Esophagus squamous epithelium (tissue), 5 donors: ENCODE measurements at regions not wholly inside any gene's neighbourhood (a gene's known extent, or its start where the extent isn't known, plus 50 kb on each side); places are given as distances from the start of the nearest gene placed in this dataset.

Experiments
- DNase-seq: peaks from one replicate; lab custom pipeline; 2025; lab: John Stamatoyannopoulos, UW
- H3K27ac ChIP-seq, 4 donors: fragments of 200-600 bp; sonication (generic); one replicate each; pipeline ENCODE4 v1.5.1; 2016 to 2019; ENCODE audit warnings: mild to moderate bottlenecking in 1 of 4
- H3K27me3 ChIP-seq, 4 donors: fragments of 200-600 bp; sonication (generic); 1 replicate in 3 of 4; 2 replicates in 1 of 4; pipeline versions ENCODE4 v1.5.1 to v1.6.0; 2017 to 2021; ENCODE audit warnings: antibody characterized with exemption in 1 of 4
- H3K36me3 ChIP-seq, 3 donors: fragments of 200-600 bp; sonication (generic); one replicate each; pipeline ENCODE4 v1.5.1; 2016 to 2019
- H3K4me1 ChIP-seq, 3 donors: fragments of 200-600 bp; sonication (generic); one replicate each; pipeline ENCODE4 v1.5.1; 2017 to 2019
- H3K4me3 ChIP-seq, 4 donors: fragments of 200-600 bp; sonication (generic); 1 replicate in 3 of 4; 2 replicates in 1 of 4; pipeline ENCODE4 v1.5.1; 2016 to 2019; ENCODE audit warnings: mild to moderate bottlenecking in 2 of 4, moderate library complexity in 1 of 4
- H3K9me3 ChIP-seq, 3 donors: fragments of 200-600 bp; sonication (generic); one replicate each; pipeline ENCODE4 v1.5.1; 2016 to 2019
- CTCF ChIP-seq, 6 experiments: fragments of 450-650 bp in 4 of 6; fragments of 200-600 bp in 2 of 6; sonication (generic) in 2 of 6; IDR thresholded peaks; one replicate each; pipeline ENCODE4 v1.5.1; 2016 to 2019; ENCODE audit warnings: antibody characterized with exemption in 6 of 6, mild to moderate bottlenecking in 4 of 6, moderate library complexity in 4 of 6
- POLR2A ChIP-seq, 4 donors: fragments of 450-650 bp; IDR thresholded peaks; one replicate each; pipeline ENCODE4 v1.6.1; 2017; ENCODE audit warnings: antibody characterized with exemption in 4 of 4, mild to moderate bottlenecking in 4 of 4, moderate library complexity in 3 of 4
- WGBS, 2 donors: methylation state at CpG; one replicate each; pipeline ENCODE4 v1.1.5; 2018; 5-methylcytosine and 5-hydroxymethylcytosine counted together
- intact Hi-C: fragments of 100-400 bp; cut with DNase I; formaldehyde crosslinking; loops from one replicate; pipeline ENCODE4 v1.15.0; 2022
- donor health status: DM: yes; HTN: yes; CAD: no.

DNA sequence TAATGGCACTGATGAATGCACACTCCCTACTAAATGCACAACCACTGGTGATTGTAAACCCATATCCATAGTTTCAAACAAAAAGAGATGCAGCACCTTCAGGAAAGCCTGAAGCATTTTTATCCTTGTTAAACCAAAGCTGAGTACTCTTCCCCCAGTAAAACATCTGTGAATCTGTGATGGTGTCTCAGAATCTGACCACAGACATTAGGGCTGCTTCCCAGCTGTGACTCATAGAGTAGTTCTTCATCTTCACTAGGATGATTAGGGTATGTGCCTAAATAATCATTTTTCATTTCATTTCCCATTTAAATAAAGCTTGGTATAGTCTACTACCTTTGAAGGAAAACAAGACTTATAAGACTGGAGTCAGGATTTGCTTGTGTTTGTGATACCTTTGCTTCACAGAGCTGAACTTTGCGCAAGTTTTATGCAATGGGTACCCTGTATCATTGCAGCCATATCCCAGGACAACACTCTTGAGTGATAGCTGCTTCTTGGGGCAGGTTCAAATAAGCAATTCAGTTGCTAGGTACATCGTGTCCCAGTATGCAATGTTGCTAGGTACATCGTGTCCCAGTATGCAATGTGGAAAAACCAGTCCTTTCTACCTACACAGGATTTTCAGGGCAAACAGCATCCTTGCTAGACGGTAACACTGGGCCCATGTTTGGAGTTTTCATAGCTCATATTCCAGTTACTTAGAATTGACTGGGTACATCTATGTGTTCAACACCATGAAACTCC is 277.1 kb downstream of the IRS2 start:
- no peak for TF ChIP-seq POLR2A (IDR thresholded peaks at IDR 0.05)
- no peaks in the 10 kb centered on the region for H3K9me3 ChIP-seq
- H3K36me3 ChIP-seq = no peaks in the 10 kb centered on the region
- DNase-seq = no peak
- H3K4me1 ChIP-seq = peaks cover 0 to 4% (median 0%) of the 10 kb centered on the region in 3 donors
- no peak overlapping the region for H3K4me3 ChIP-seq
- H3K27me3 ChIP-seq = no peaks in the 10 kb centered on the region
- intact Hi-C loops = no loop called here
- whole genome bisulfite sequencing, 2 donors = 49 to 79% methylated on average over 4 of the region's 4 CpGs
- H3K27ac ChIP-seq = no peak overlapping the region

GRCh38 chr13:109500146-109500773 is 286.1 kb downstream of the IRS2 start:
- Histone ChIP-seq H3K36me3 (no peaks in the 10 kb centered on the region), H3K4me1 (no peaks in the 10 kb centered on the region)
- TF ChIP-seq CTCF (IDR thresholded peaks at IDR 0.05) (no peak), POLR2A (IDR thresholded peaks at IDR 0.05) (no peak)

GRCh38 chr13:109497917-109498316 is 288.5 kb downstream of the IRS2 start:
- intact Hi-C loops = no loop called here
- Histone ChIP-seq H3K4me3 (no peak overlapping the region), H3K27ac (no peak overlapping the region), H3K9me3 (no peaks in the 10 kb centered on the region), H3K4me1 (no peaks in the 10 kb centered on the region), H3K27me3 (no peaks in the 10 kb centered on the region), H3K36me3 (no peaks in the 10 kb centered on the region)
- WGBS, 2 donors = 86 to 98% methylated on average over 5 to 6 of the region's 10 CpGs
- TF ChIP-seq POLR2A (IDR thresholded peaks at IDR 0.05) = no peak
- no peak for TF ChIP-seq CTCF (IDR thresholded peaks at IDR 0.05)
- DNase-seq = no peak

More at GRCh38 chr13:109500146-109500773, 286.1 kb downstream of the IRS2 start:
- Histone ChIP-seq H3K27me3 (no peaks in the 10 kb centered on the region), H3K9me3 (no peaks in the 10 kb centered on the region), H3K27ac (no peak overlapping the region), H3K4me3 (no peak overlapping the region)
- intact Hi-C loops = no loop called here
- DNase-seq = no peak
- WGBS, 2 donors = 46 to 49% methylated on average over 6 of the region's 6 CpGs

GRCh38 chr13:109496216-109496615 is 290.2 kb downstream of the IRS2 start:
- WGBS, 2 donors = 77% methylated on average over 7 of the region's 7 CpGs
- DNase-seq = no peak
- intact Hi-C loops = no loop called here
- Histone ChIP-seq H3K9me3 (no peaks in the 10 kb centered on the region), H3K36me3 (no peaks in the 10 kb centered on the region), H3K4me3 (no peak overlapping the region), H3K4me1 (no peaks in the 10 kb centered on the region), H3K27ac (no peak overlapping the region), H3K27me3 (no peaks in the 10 kb centered on the region)
- TF ChIP-seq CTCF (IDR thresholded peaks at IDR 0.05) (no peak), POLR2A (IDR thresholded peaks at IDR 0.05) (no peak)

DNA sequence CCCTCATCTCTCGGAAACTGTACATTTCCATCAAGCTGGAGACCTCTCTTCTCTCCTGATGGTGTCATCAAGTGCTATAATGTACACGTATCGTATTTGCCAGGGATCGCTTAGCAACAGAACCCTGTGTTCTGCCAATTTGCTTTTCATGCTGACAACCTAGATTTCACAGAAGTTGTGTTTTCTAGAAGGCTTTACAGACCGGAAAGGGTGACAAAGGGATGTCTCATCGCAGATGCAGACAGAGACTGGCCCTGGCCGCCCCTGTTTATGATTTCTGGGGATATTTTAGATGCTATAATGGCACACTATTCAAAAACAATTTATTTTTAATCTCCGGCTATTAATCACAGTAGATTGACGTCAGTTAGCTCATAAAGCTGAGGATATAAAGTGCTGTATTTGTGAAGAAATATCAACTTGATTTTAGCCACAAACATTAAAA is 291.4 kb downstream of the IRS2 start:
- Histone ChIP-seq H3K36me3 (no peaks in the 10 kb centered on the region), H3K27me3 (no peaks in the 10 kb centered on the region), H3K27ac (no peak overlapping the region), H3K9me3 (no peaks in the 10 kb centered on the region), H3K4me3 (no peak overlapping the region), H3K4me1 (no peaks in the 10 kb centered on the region)
- DNase-seq = no peak
- no peak for TF ChIP-seq POLR2A (IDR thresholded peaks at IDR 0.05)
- TF ChIP-seq CTCF (IDR thresholded peaks at IDR 0.05) = no peak
- 33 to 54% methylated on average over 9 of the region's 9 CpGs for WGBS, 2 donors
- intact Hi-C loops = no loop called here
